ENCODE measurements at regions not wholly inside any gene's neighbourhood (a gene's known extent, or its start where the extent isn't known, plus 50 kb on each side); places are given as distances from the start of the nearest gene placed in this dataset.

DNA sequence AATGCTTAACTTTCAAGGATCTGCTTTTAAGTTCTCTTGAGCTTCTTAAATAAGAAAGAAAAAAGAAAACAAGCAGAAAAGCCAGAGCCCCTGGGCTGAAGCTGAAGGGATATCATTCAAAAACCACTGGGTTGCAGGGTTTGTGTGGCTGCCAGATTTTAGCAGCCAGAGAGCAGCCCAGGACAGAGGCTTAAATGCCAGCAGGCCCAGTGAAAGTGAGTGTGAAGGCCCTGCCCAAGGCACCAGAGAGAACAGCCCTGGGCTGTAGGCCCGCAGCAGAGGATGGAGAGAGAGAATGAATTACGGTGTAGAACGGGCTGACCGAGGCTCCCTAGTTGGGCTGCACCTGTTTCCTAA is 106.3 kb upstream of the BOC start:
- Histone ChIP-seq H3K4me3 (ENCODE audit: low read depth in 1 of 3, low read length in 3 of 3) (no peak overlapping the region), H3K9ac (ENCODE audit: low read depth in 1 of 2, low read length in 2 of 2) (no peak overlapping the region), H3K27ac (ENCODE audit: low read depth in 1 of 2, low read length in 2 of 2) (no peak overlapping the region), H3K9me3 (ENCODE audit: control insufficient read depth in 4 of 4, low read length in 3 of 4) (no peaks in the 10 kb centered on the region), H3K27me3 (ENCODE audit: control insufficient read depth in 4 of 4, insufficient read depth in 4 of 4, low read length in 3 of 4) (no peaks in the 10 kb centered on the region), H3K4me1 (ENCODE audit: control insufficient read depth in 4 of 4, insufficient read depth in 4 of 4, low read length in 3 of 4) (no peaks in the 10 kb centered on the region), H3K36me3 (ENCODE audit: control insufficient read depth in 4 of 4, insufficient read depth in 3 of 4, low read depth in 1 of 4, low read length in 3 of 4) (no peaks in the 10 kb centered on the region)
- no peak for DNase-seq (ENCODE audit: low spot score)
- no peak for TF ChIP-seq NR2F2 (IDR thresholded peaks at IDR 0.05)
- TF ChIP-seq, protein P1, sequence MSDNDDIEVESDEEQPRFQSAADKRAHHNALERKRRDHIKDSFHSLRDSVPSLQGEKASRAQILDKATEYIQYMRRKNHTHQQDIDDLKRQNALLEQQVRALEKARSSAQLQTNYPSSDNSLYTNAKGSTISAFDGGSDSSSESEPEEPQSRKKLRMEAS (IDR thresholded peaks at IDR 0.05), result no peak
- TF ChIP-seq SP1 (IDR thresholded peaks at IDR 0.05), result no peak
- TF ChIP-seq, protein P2, sequence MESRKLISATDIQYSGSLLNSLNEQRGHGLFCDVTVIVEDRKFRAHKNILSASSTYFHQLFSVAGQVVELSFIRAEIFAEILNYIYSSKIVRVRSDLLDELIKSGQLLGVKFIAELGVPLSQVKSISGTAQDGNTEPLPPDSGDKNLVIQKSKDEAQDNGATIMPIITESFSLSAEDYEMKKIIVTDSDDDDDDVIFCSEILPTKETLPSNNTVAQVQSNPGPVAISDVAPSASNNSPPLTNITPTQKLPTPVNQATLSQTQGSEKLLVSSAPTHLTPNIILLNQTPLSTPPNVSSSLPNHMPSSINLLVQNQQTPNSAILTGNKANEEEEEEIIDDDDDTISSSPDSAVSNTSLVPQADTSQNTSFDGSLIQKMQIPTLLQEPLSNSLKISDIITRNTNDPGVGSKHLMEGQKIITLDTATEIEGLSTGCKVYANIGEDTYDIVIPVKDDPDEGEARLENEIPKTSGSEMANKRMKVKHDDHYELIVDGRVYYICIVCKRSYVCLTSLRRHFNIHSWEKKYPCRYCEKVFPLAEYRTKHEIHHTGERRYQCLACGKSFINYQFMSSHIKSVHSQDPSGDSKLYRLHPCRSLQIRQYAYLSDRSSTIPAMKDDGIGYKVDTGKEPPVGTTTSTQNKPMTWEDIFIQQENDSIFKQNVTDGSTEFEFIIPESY (IDR thresholded peaks at IDR 0.05), result no peak
- no peak for TF ChIP-seq HNF4G (IDR thresholded peaks at IDR 0.05)
- no peak for TF ChIP-seq HNF4A (conservative IDR thresholded peaks at IDR 0.05)
- TF ChIP-seq ATF3 (IDR thresholded peaks at IDR 0.05), result no peak
- no peak for TF ChIP-seq FOXA1 (IDR thresholded peaks at IDR 0.05)
- TF ChIP-seq, protein P3, sequence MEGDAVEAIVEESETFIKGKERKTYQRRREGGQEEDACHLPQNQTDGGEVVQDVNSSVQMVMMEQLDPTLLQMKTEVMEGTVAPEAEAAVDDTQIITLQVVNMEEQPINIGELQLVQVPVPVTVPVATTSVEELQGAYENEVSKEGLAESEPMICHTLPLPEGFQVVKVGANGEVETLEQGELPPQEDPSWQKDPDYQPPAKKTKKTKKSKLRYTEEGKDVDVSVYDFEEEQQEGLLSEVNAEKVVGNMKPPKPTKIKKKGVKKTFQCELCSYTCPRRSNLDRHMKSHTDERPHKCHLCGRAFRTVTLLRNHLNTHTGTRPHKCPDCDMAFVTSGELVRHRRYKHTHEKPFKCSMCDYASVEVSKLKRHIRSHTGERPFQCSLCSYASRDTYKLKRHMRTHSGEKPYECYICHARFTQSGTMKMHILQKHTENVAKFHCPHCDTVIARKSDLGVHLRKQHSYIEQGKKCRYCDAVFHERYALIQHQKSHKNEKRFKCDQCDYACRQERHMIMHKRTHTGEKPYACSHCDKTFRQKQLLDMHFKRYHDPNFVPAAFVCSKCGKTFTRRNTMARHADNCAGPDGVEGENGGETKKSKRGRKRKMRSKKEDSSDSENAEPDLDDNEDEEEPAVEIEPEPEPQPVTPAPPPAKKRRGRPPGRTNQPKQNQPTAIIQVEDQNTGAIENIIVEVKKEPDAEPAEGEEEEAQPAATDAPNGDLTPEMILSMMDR (IDR thresholded peaks at IDR 0.05; ENCODE audit: low read depth, low read length, missing input control), result no peak
- WGBS, result 82% methylated on average over 4 of the region's 4 CpGs

- Histone ChIP-seq H3K4me1 (ENCODE audit: control insufficient read depth in 4 of 4, insufficient read depth in 4 of 4, low read length in 3 of 4) (no peaks in the 10 kb centered on the region), H3K27ac (ENCODE audit: low read depth in 1 of 2, low read length in 2 of 2) (no peak overlapping the region), H3K9me3 (ENCODE audit: control insufficient read depth in 4 of 4, low read length in 3 of 4) (no peaks in the 10 kb centered on the region), H3K27me3 (ENCODE audit: control insufficient read depth in 4 of 4, insufficient read depth in 4 of 4, low read length in 3 of 4) (no peaks in the 10 kb centered on the region), H3K9ac (ENCODE audit: low read depth in 1 of 2, low read length in 2 of 2) (no peak overlapping the region), H3K4me3 (ENCODE audit: low read depth in 1 of 3, low read length in 3 of 3) (no peak overlapping the region), H3K36me3 (ENCODE audit: control insufficient read depth in 4 of 4, insufficient read depth in 3 of 4, low read depth in 1 of 4, low read length in 3 of 4) (no peaks in the 10 kb centered on the region)
- no peak for TF ChIP-seq RXRA (IDR thresholded peaks at IDR 0.05)
- TF ChIP-seq REST (IDR thresholded peaks at IDR 0.05), result no peak
- TF ChIP-seq FOXA2 (IDR thresholded peaks at IDR 0.05), result no peak
- TF ChIP-seq GABPA (IDR thresholded peaks at IDR 0.05 in 1 of 2, conservative IDR thresholded peaks at IDR 0.05 in 1 of 2), result no peak
- TF ChIP-seq EGR1 (IDR thresholded peaks at IDR 0.05; ENCODE audit: low read depth in 2 of 2), result no peak
- TF ChIP-seq FOXA1 (IDR thresholded peaks at IDR 0.05), result no peak
- TF ChIP-seq SP1 (IDR thresholded peaks at IDR 0.05), result no peak
- no peak for TF ChIP-seq RAD21 (IDR thresholded peaks at IDR 0.05)
- no peak for TF ChIP-seq TAF1 (conservative IDR thresholded peaks at IDR 0.05)
- TF ChIP-seq JUND (IDR thresholded peaks at IDR 0.05), result no peak
- TF ChIP-seq HNF4A (conservative IDR thresholded peaks at IDR 0.05), result no peak
- TF ChIP-seq, protein P1 (IDR thresholded peaks at IDR 0.05), result no peak
- TF ChIP-seq, protein P2 (IDR thresholded peaks at IDR 0.05), result no peak
- no peak for TF ChIP-seq NR2F2 (IDR thresholded peaks at IDR 0.05)
- no peak for TF ChIP-seq YY1 (IDR thresholded peaks at IDR 0.05)
- no peak for TF ChIP-seq HNF4G (IDR thresholded peaks at IDR 0.05)
- TF ChIP-seq, protein P3 (IDR thresholded peaks at IDR 0.05; ENCODE audit: low read depth, low read length, missing input control), result no peak
- 81% methylated on average over 4 of the region's 4 CpGs for WGBS
- no peak for DNase-seq (ENCODE audit: low spot score)
These were observed 105.2 kb upstream of the BOC start for GRCh38 chr3:113105966-113106660.
